ENCODE measurements at regions not wholly inside any gene's neighbourhood (a gene's known extent, or its start where the extent isn't known, plus 50 kb on each side); places are given as distances from the start of the nearest gene placed in this dataset.

GRCh38 chr17:70520447-70520846, 351.1 kb downstream of the KCNJ2 start:
- TF ChIP-seq CTCF (IDR thresholded peaks at IDR 0.05; ENCODE audit: insufficient read depth, low read length, poor library complexity, severe bottlenecking) = no peak
- TF ChIP-seq EZH2phosphoT487 (conservative IDR thresholded peaks at IDR 0.05; ENCODE audit: low read length) = no peak
